Embryonic facial prominence (tissue), 1 donor: ENCODE measurements at regions not wholly inside any gene's neighbourhood (a gene's known extent, or its start where the extent isn't known, plus 50 kb on each side); places are given as distances from the start of the nearest gene placed in this dataset.
"Not testable (repeated sequence)": the region's sequence is repeated elsewhere in the genome, so short reads cannot be mapped to it uniquely, and the experiment has no call there.

Experiments
- DNase-seq: peaks from one replicate; pipeline ENCODE4 v3.0.0-alpha.2; 2016; ENCODE audit errors: extremely low spot score

- no peak for DNase-seq
These were observed 101.1 kb downstream of the DLEU7 start for GRCh38 chr13:50742353-50742752.

DNA sequence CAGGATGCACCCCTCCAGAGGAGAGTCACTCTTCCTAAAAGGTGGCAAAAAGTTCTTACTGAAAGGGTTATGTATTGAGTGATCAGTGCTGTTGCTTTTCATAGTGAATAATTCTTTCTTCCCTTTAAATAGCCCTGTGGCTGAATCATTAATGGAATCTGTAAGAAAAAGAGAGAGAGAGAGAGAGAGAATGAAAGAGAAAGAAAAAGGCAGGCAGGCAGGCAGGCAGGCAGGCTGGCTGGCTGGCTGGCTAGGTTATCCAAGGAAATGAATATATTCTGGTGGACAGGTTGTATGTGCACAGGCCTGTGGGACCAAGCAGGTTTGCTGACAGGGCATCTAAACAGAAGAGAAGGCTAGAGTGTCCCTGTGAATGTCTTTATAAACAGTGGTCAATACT is 100.5 kb downstream of the DLEU7 start:
- no peak for DNase-seq

DNA sequence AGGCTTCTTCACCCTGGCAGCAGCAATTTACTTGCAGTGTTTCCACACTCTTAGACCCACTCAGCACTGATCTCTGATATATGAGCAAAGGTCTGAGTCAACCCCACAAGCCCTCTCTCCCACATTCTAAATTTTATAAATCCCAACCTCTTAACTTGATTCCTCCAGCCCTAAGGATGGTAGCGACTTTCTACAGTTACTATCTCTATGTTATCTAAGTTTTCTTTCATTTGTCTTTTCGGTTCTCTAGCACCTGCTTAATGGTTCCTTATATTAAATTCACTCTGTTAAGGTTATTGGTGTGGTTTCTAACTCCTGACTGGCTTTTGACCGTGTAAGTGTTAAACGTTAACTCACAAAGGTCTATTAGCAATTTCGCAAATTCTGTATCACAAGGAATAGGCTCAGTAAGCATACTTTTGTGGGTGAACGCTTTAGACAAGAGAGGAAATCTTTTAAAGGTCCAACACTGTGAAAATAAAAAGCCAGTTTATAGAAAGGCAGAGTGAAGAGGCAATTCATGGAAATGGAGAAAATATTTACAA is 99.3 kb downstream of the DLEU7 start:
- no peak for DNase-seq

DNA sequence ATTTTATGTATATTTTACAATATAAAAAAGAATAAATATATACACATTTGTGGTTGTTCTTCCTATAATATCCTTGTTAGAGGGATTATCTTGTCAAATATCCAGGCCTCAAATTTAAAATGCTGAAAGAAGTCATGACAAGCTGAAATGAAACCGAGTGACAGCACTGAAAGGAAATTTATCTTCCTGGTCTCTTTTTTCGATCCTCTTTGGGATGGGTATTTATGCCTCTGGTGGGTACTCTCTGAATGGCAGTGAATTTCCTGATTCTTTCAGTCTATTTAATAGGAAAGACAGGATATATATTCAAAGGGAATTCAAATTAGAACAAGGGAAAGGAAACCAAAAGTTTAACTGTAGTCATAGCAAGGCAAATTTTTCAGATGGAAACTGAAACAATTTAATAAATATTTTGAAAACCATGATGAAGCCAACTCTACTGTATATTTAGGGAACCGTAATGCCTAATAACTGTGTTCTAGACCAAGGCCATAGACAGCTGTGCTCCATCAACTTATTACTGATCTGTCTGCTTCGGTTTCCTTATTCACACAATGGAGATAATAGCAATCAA is 97.9 kb downstream of the DLEU7 start:
- DNase-seq, result no peak

- DNase-seq, result no peak
These were observed 95.6 kb downstream of the DLEU7 start for GRCh38 chr13:50747737-50748350.

- DNase-seq, result not testable (repeated sequence)
These were observed 90.3 kb downstream of the DLEU7 start for GRCh38 chr13:50753221-50753620.

DNA sequence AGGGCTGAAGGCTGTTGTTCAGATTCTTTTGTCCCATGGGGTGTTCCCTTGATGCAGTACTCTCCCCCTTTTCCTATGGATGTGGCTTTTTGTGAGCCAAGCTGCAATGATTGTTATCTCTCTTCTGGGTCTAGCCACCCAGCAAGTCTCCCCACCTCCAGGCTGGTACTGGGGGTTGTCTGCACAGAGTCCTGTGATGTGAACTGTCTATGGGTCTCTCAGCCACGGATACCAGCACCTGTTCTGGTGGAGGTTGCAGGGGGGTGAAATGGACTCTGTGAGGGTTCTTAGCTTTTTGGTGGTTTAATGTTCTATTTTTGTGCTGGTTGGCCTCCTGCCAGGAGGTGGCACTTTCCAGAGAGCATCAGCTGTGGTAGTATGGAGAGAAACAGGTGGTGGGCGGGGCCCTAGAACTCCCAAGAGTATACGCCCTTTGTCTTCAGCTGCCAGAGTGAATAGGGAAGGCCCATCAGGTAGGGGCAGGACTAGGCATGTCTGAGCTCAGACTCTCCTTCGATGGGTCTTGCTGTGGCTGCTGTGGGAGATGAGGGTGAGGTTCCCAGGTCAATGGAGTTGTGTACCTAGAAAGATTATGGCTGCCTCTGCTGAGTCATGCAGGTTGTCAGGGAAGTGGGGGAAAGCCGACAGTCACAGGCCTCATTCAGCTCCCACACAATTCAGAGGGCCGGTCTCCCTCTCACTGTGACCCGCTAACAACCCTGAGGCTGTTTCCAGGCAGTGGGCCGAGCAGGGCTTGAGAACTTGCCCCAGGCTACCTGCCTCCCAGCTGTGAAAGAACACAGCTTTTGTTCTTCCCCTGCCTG is 87.4 kb downstream of the DLEU7 start:
- not testable (repeated sequence) for DNase-seq

GRCh38 chr13:50757008-50757407 is 86.5 kb downstream of the DLEU7 start:
- no peak for DNase-seq

DNA sequence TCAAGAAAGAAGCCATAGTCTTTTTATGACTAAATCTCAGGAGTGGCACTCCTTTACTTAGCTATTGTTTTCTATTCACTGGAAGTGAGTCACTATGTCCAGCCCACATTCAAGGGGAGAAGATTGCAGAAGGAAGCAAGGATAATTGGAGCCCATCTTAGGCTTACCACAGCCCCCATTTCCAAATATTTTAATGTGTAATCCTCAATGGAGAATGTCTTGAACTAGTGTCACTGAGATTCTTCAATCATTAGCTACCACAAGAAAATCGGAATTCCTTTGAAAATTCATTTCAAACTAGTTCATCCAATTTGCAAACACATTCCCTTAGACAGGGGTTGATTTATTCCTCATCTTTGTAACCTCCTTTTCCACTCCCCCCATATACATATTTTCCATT is 84.7 kb downstream of the DLEU7 start:
- no peak for DNase-seq

DNA sequence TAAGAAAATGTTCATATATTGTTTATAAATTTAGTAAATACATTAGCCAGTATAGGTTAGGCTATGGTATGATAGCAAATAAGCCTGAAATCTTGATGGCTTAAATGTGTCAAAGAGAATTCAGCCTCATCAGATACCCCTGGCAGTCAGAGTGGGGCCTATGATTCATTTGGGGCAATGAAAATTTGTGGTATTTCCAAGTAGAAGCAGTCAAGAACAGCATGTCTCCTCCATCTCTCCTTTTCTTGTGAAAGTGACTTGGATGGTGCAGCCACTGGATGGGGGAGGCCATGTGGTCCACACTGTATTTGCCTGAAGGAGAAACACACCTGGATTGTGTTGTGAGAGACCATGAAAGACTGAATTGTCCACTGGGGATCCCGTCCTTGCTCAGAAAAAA is 82.7 kb downstream of the DLEU7 start:
- DNase-seq, result no peak

GRCh38 chr13:50761406-50761805 is 82.1 kb downstream of the DLEU7 start:
- DNase-seq, result no peak

GRCh38 chr13:50762969-50763567 is 80.4 kb downstream of the DLEU7 start:
- DNase-seq, result no peak

DNA sequence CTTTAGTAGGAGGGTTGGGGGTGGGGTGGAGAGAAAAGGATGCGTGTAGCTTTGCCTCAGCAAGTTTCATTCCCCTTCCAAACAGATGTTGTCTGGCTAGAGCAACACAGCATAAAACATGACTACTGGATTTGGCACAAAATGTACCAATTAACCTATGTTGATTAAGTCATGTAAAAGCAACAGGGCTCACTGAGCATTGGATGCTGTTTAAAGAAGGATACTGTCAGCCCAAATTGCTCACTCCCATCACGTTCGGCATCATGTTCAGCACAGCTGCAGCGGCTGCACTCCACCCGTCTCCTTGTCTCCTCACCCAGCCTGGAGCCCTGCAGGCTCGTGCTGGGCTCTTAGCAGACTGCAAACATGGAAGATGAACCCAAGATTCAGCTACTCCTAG is 77.5 kb downstream of the DLEU7 start:
- DNase-seq, result no peak

DNA sequence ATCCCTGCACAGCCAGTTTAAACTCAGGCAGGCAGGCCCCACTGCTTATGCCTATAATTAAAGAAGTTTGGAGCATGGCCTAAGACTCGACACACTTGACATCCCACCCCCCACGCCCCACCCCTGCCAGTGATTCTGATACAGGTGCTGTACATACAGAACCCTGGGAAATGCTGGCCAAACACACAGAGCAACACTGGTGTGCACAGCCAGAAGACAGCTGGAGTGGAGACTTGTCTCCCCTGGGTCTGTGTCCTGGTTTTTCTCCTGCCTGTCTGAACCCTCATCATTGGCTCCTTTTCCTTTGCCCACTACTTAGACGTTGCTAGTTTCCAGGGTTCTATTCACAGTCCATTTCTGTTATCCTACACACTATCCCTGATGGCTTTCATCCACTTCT is 76.8 kb downstream of the DLEU7 start:
- no peak for DNase-seq

DNA sequence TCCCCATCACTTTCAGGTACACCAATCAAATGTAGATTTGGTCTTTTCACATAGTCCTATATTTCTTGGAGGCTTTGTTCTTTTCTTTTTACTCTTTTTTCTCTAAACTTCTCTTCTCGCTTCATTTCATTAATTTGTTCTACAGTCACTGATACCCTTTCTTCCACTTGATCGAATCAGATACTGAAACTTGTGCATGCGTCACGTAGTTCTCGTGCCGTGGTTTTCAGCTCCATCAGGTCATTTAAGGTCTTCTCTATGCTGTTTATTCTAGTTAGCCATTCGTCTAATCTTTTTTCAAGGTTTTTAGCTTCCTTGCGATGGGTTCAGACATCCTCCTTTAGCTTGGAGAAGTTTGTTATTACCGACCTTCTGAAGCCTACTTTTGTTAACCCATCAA is 70.6 kb downstream of the DLEU7 start:
- not testable (repeated sequence) for DNase-seq
